Chondrocyte (in vitro differentiated cells): ENCODE measurements at regions not wholly inside any gene's neighbourhood (a gene's known extent, or its start where the extent isn't known, plus 50 kb on each side); places are given as distances from the start of the nearest gene placed in this dataset.

Experiments
- DNase-seq: peaks from one replicate; pipeline ENCODE4 v3.0.0; 2021; ENCODE audit warnings: mixed read lengths, low spot score
- H3K27ac Mint-ChIP-seq: one replicate; pipeline ENCODE4 v1.8.0; 2021; ENCODE audit warnings: mild to moderate bottlenecking, moderate library complexity, mixed read lengths; ENCODE audit not compliant: unreplicated experiment
- H3K27me3 Mint-ChIP-seq: 2 replicates; pipeline ENCODE4 v1.8.0; 2021; ENCODE audit warnings: low read depth, mixed read lengths
- H3K36me3 Mint-ChIP-seq: 2 replicates; pipeline ENCODE4 v1.8.0; 2021; ENCODE audit warnings: low read depth, mixed read lengths
- H3K4me1 Mint-ChIP-seq: 2 replicates; pipeline ENCODE4 v1.8.0; 2021; ENCODE audit warnings: low read depth, mild to moderate bottlenecking, mixed read lengths
- H3K4me3 Mint-ChIP-seq: one replicate; pipeline ENCODE4 v1.8.0; 2021; ENCODE audit warnings: mild to moderate bottlenecking, moderate library complexity, mixed read lengths; ENCODE audit not compliant: unreplicated experiment
- H3K9me3 Mint-ChIP-seq: 2 replicates; pipeline ENCODE4 v1.8.0; 2021; ENCODE audit warnings: low read depth, mixed read lengths
- CTCF ChIP-seq: fragments of 200-600 bp; sonication (generic); IDR thresholded peaks from 2 replicates; pipeline ENCODE4 v1.5.0; 2021; ENCODE audit warnings: antibody characterized with exemption, mild to moderate bottlenecking, moderate library complexity

- H3K27ac Mint-ChIP-seq, result no peak overlapping the region
- no peak for DNase-seq
- peaks cover 48% of the 10 kb centered on the region for H3K4me1 Mint-ChIP-seq
- no peak overlapping the region for H3K4me3 Mint-ChIP-seq
- no peaks in the 10 kb centered on the region for H3K36me3 Mint-ChIP-seq
- no peak for TF ChIP-seq CTCF
- peaks cover 20% of the 10 kb centered on the region for H3K9me3 Mint-ChIP-seq
- H3K27me3 Mint-ChIP-seq, result no peaks in the 10 kb centered on the region
These were observed 133.0 kb upstream of the SLC7A14 start for GRCh38 chr3:170718848-170719247.

GRCh38 chr3:170717410-170718402 is 131.8 kb upstream of the SLC7A14 start:
- Mint-ChIP-seq H3K27ac (no peak overlapping the region), H3K36me3 (no peaks in the 10 kb centered on the region), H3K9me3 (peaks cover 20% of the 10 kb centered on the region), H3K4me1 (peaks cover 59% of the 10 kb centered on the region), H3K4me3 (no peak overlapping the region), H3K27me3 (no peaks in the 10 kb centered on the region)
- DNase-seq, result no peak
- TF ChIP-seq CTCF, result no peak

GRCh38 chr3:170716172-170716805 is 130.4 kb upstream of the SLC7A14 start:
- no peak for DNase-seq
- H3K4me3 Mint-ChIP-seq, result no peak overlapping the region
- no peak overlapping the region for H3K27ac Mint-ChIP-seq
- peaks cover 68% of the 10 kb centered on the region for H3K4me1 Mint-ChIP-seq
- TF ChIP-seq CTCF, result no peak
- peaks cover 16% of the 10 kb centered on the region for H3K9me3 Mint-ChIP-seq
- no peaks in the 10 kb centered on the region for H3K27me3 Mint-ChIP-seq
- H3K36me3 Mint-ChIP-seq, result no peaks in the 10 kb centered on the region

GRCh38 chr3:170714562-170715535 is 129.0 kb upstream of the SLC7A14 start:
- no peak for TF ChIP-seq CTCF
- H3K4me1 Mint-ChIP-seq, result peaks cover 71% of the 10 kb centered on the region
- H3K27ac Mint-ChIP-seq, result peak overlapping the region; percentile 27
- H3K9me3 Mint-ChIP-seq, result peaks cover 16% of the 10 kb centered on the region
- no peak for DNase-seq
- no peaks in the 10 kb centered on the region for H3K27me3 Mint-ChIP-seq
- H3K4me3 Mint-ChIP-seq, result no peak overlapping the region
- H3K36me3 Mint-ChIP-seq, result no peaks in the 10 kb centered on the region
